ENCODE measurements at regions not wholly inside any gene's neighbourhood (a gene's known extent, or its start where the extent isn't known, plus 50 kb on each side); places are given as distances from the start of the nearest gene placed in this dataset.

GRCh38 chr7:69025249-69025648, 573.0 kb upstream of the AUTS2 start:
- Mint-ChIP-seq H3K27me3 (no peaks in the 10 kb centered on the region), H3K27ac (no peak overlapping the region), H3K9me3 (ENCODE audit: low read depth) (peaks cover 11% of the 10 kb centered on the region), H3K4me1 (no peaks in the 10 kb centered on the region), H3K4me3 (no peak overlapping the region), H3K36me3 (no peaks in the 10 kb centered on the region)
- ATAC-seq: no peak
- DNase-seq: no peak
- CTCF ChIA-PET: no interaction called here

- Mint-ChIP-seq H3K27me3 (no peaks in the 10 kb centered on the region), H3K36me3 (no peaks in the 10 kb centered on the region), H3K4me1 (no peaks in the 10 kb centered on the region), H3K9me3 (ENCODE audit: low read depth) (peaks cover 14% of the 10 kb centered on the region), H3K4me3 (no peak overlapping the region), H3K27ac (no peak overlapping the region)
- CTCF ChIA-PET: no interaction called here
- DNase-seq (no peak), ATAC-seq (no peak)
Measured at GRCh38 chr7:69032848-69033247, 565.4 kb upstream of the AUTS2 start.

- Mint-ChIP-seq H3K36me3 (no peaks in the 10 kb centered on the region), H3K9me3 (ENCODE audit: low read depth) (peaks cover 8% of the 10 kb centered on the region), H3K4me1 (no peaks in the 10 kb centered on the region), H3K27ac (no peak overlapping the region), H3K4me3 (no peak overlapping the region), H3K27me3 (no peaks in the 10 kb centered on the region)
- ATAC-seq: no peak
- CTCF ChIA-PET: interaction anchor here (0.6 kb wide), 1 partner anchor 738 kb away, joined by 3 read pairs; no protein-coding TSS in a partner anchor
- DNase-seq: no peak
Measured at GRCh38 chr7:69035826-69036225, 562.4 kb upstream of the AUTS2 start.

- DNase-seq (no peak), ATAC-seq (no peak)
- H3K9me3 Mint-ChIP-seq (ENCODE audit: low read depth): peaks cover 8% of the 10 kb centered on the region
- CTCF ChIA-PET: no interaction called here
- H3K4me1 Mint-ChIP-seq: no peaks in the 10 kb centered on the region
- no peaks in the 10 kb centered on the region for H3K36me3 Mint-ChIP-seq
- no peak overlapping the region for H3K27ac Mint-ChIP-seq
- no peak overlapping the region for H3K4me3 Mint-ChIP-seq
- no peaks in the 10 kb centered on the region for H3K27me3 Mint-ChIP-seq
Measured at GRCh38 chr7:69036301-69036700, 562.0 kb upstream of the AUTS2 start.

GRCh38 chr7:69038915-69039314, 559.4 kb upstream of the AUTS2 start:
- no peak for ATAC-seq
- Mint-ChIP-seq H3K9me3 (ENCODE audit: low read depth) (peaks cover 12% of the 10 kb centered on the region), H3K27ac (no peak overlapping the region), H3K4me1 (no peaks in the 10 kb centered on the region), H3K4me3 (no peak overlapping the region), H3K27me3 (no peaks in the 10 kb centered on the region), H3K36me3 (no peaks in the 10 kb centered on the region)
- CTCF ChIA-PET: no interaction called here
- no peak for DNase-seq

GRCh38 chr7:69042138-69042537, 556.1 kb upstream of the AUTS2 start:
- no peak for DNase-seq
- Mint-ChIP-seq H3K9me3 (ENCODE audit: low read depth) (peaks cover 15% of the 10 kb centered on the region), H3K4me1 (no peaks in the 10 kb centered on the region), H3K27ac (no peak overlapping the region), H3K4me3 (no peak overlapping the region), H3K36me3 (no peaks in the 10 kb centered on the region), H3K27me3 (no peaks in the 10 kb centered on the region)
- ATAC-seq: no peak
- CTCF ChIA-PET: no interaction called here

GRCh38 chr7:69047151-69047754, 551.0 kb upstream of the AUTS2 start:
- DNase-seq (no peak), ATAC-seq (no peak)
- Mint-ChIP-seq H3K4me3 (no peak overlapping the region), H3K36me3 (no peaks in the 10 kb centered on the region), H3K9me3 (ENCODE audit: low read depth) (peaks cover 23% of the 10 kb centered on the region), H3K4me1 (no peaks in the 10 kb centered on the region), H3K27me3 (no peaks in the 10 kb centered on the region), H3K27ac (no peak overlapping the region)
- CTCF ChIA-PET: no interaction called here

GRCh38 chr7:69049326-69049725, 548.9 kb upstream of the AUTS2 start:
- H3K36me3 Mint-ChIP-seq: no peaks in the 10 kb centered on the region
- H3K9me3 Mint-ChIP-seq (ENCODE audit: low read depth): peaks cover 19% of the 10 kb centered on the region
- H3K4me1 Mint-ChIP-seq: no peaks in the 10 kb centered on the region
- no peaks in the 10 kb centered on the region for H3K27me3 Mint-ChIP-seq
- DNase-seq (no peak), ATAC-seq (no peak)
- no peak overlapping the region for H3K4me3 Mint-ChIP-seq
- no peak overlapping the region for H3K27ac Mint-ChIP-seq
- CTCF ChIA-PET: no interaction called here

GRCh38 chr7:69052447-69052846, 545.8 kb upstream of the AUTS2 start:
- no peaks in the 10 kb centered on the region for H3K4me1 Mint-ChIP-seq
- no peaks in the 10 kb centered on the region for H3K27me3 Mint-ChIP-seq
- peaks cover 20% of the 10 kb centered on the region for H3K9me3 Mint-ChIP-seq (ENCODE audit: low read depth)
- ATAC-seq: no peak
- DNase-seq: no peak
- CTCF ChIA-PET: no interaction called here
- no peaks in the 10 kb centered on the region for H3K36me3 Mint-ChIP-seq
- no peak overlapping the region for H3K27ac Mint-ChIP-seq
- H3K4me3 Mint-ChIP-seq: no peak overlapping the region

GRCh38 chr7:69060516-69060915, 537.8 kb upstream of the AUTS2 start:
- H3K4me3 Mint-ChIP-seq: no peak overlapping the region
- no peaks in the 10 kb centered on the region for H3K4me1 Mint-ChIP-seq
- peaks cover 10% of the 10 kb centered on the region for H3K9me3 Mint-ChIP-seq (ENCODE audit: low read depth)
- no peak overlapping the region for H3K27ac Mint-ChIP-seq
- H3K27me3 Mint-ChIP-seq: no peaks in the 10 kb centered on the region
- no peaks in the 10 kb centered on the region for H3K36me3 Mint-ChIP-seq
- CTCF ChIA-PET: no interaction called here
- DNase-seq: no peak
- no peak for ATAC-seq

- CTCF ChIA-PET: no interaction called here
- Mint-ChIP-seq H3K9me3 (ENCODE audit: low read depth) (peaks cover 13% of the 10 kb centered on the region), H3K4me1 (no peaks in the 10 kb centered on the region), H3K27me3 (no peaks in the 10 kb centered on the region), H3K27ac (no peak overlapping the region), H3K4me3 (no peak overlapping the region), H3K36me3 (no peaks in the 10 kb centered on the region)
- no peak for DNase-seq
- ATAC-seq: no peak
Measured at GRCh38 chr7:69062020-69062765, 536.1 kb upstream of the AUTS2 start.

- CTCF ChIA-PET: no interaction called here
- no peaks in the 10 kb centered on the region for H3K27me3 Mint-ChIP-seq
- ATAC-seq: no peak
- peaks cover 17% of the 10 kb centered on the region for H3K9me3 Mint-ChIP-seq (ENCODE audit: low read depth)
- DNase-seq: no peak
- H3K4me3 Mint-ChIP-seq: no peak overlapping the region
- H3K27ac Mint-ChIP-seq: no peak overlapping the region
- H3K4me1 Mint-ChIP-seq: no peaks in the 10 kb centered on the region
- no peaks in the 10 kb centered on the region for H3K36me3 Mint-ChIP-seq
Measured at GRCh38 chr7:69067397-69067796, 530.9 kb upstream of the AUTS2 start.

- ATAC-seq (no peak), DNase-seq (no peak)
- Mint-ChIP-seq H3K36me3 (no peaks in the 10 kb centered on the region), H3K9me3 (ENCODE audit: low read depth) (peaks cover 26% of the 10 kb centered on the region), H3K27me3 (no peaks in the 10 kb centered on the region), H3K4me3 (no peak overlapping the region), H3K4me1 (no peaks in the 10 kb centered on the region), H3K27ac (no peak overlapping the region)
- CTCF ChIA-PET: no interaction called here
Measured at GRCh38 chr7:69070476-69070875, 527.8 kb upstream of the AUTS2 start.

GRCh38 chr7:69076566-69076965, 521.7 kb upstream of the AUTS2 start:
- H3K27me3 Mint-ChIP-seq: no peaks in the 10 kb centered on the region
- no peak overlapping the region for H3K4me3 Mint-ChIP-seq
- DNase-seq (no peak), ATAC-seq (no peak)
- no peaks in the 10 kb centered on the region for H3K36me3 Mint-ChIP-seq
- H3K9me3 Mint-ChIP-seq (ENCODE audit: low read depth): peaks cover 17% of the 10 kb centered on the region
- H3K27ac Mint-ChIP-seq: no peak overlapping the region
- no peaks in the 10 kb centered on the region for H3K4me1 Mint-ChIP-seq
- CTCF ChIA-PET: no interaction called here
